ENCODE measurements at regions not wholly inside any gene's neighbourhood (a gene's known extent, or its start where the extent isn't known, plus 50 kb on each side); places are given as distances from the start of the nearest gene placed in this dataset.

GRCh38 chr1:56213068-56213467 lies 366.3 kb downstream of the PLPP3 start:
- no peak overlapping the region for H4K5ac ChIP-seq (ENCODE audit: insufficient read length, low read depth, low read length)
- no peak overlapping the region for H2BK20ac ChIP-seq (ENCODE audit: low read length)
- no peaks in the 10 kb centered on the region for H3K9me3 ChIP-seq (ENCODE audit: insufficient read depth in 2 of 2, low read depth in 1 of 2, low read length in 1 of 2)
- no peaks in the 10 kb centered on the region for H3K79me1 ChIP-seq (ENCODE audit: low read depth, low read length)
- no peak overlapping the region for H2BK5ac ChIP-seq (ENCODE audit: low read depth, low read length)
- no peak overlapping the region for H4K91ac ChIP-seq (replicated peaks; ENCODE audit: insufficient read length, low read length)
- H3K27me3 ChIP-seq (replicated peaks in 1 of 4; ENCODE audit: control insufficient read depth in 3 of 4, extremely low read depth in 1 of 4, insufficient read depth in 3 of 4, low read length in 3 of 4), result no peaks in the 10 kb centered on the region; a peak in 1 of 7 replicates
- H3K4ac ChIP-seq (replicated peaks; ENCODE audit: insufficient read length, low read depth, low read length), result no peak overlapping the region
- H3K4me2 ChIP-seq (ENCODE audit: insufficient read depth in 1 of 2, low read depth in 2 of 2, low read length in 2 of 2), result no peak overlapping the region
- no peak overlapping the region for H2BK120ac ChIP-seq (replicated peaks; ENCODE audit: low read depth, low read length)
- no peak overlapping the region for H3K9ac ChIP-seq (replicated peaks in 1 of 4; ENCODE audit: extremely low read depth in 1 of 4, low read depth in 3 of 4, low read length in 3 of 4)
- no peak overlapping the region for H3K27ac ChIP-seq (ENCODE audit: low read depth, low read length)
- no peaks in the 10 kb centered on the region for H3K23me2 ChIP-seq (ENCODE audit: low read depth, low read length)
- H3K56ac ChIP-seq (replicated peaks; ENCODE audit: insufficient read length, low read depth, low read length), result no peak overlapping the region
- no peak overlapping the region for H3K18ac ChIP-seq (ENCODE audit: extremely low read depth, low read length)
- H3K36me3 ChIP-seq (ENCODE audit: control insufficient read depth in 2 of 4, insufficient read depth in 4 of 4, low read length in 3 of 4), result no peaks in the 10 kb centered on the region
- POLR2A ChIA-PET (ENCODE audit: partially characterized antibody), result no interaction called here
- no peak overlapping the region for H3K14ac ChIP-seq (ENCODE audit: insufficient read length)
- H2AK5ac ChIP-seq (ENCODE audit: low read depth, low read length), result no peak overlapping the region
- no peak for DNase-seq (ENCODE audit: low read depth in 1 of 2, low spot score in 2 of 2)
- no peak overlapping the region for H3K23ac ChIP-seq (ENCODE audit: insufficient read length)
- no peaks in the 10 kb centered on the region for H3K79me2 ChIP-seq (ENCODE audit: control insufficient read depth in 1 of 2, insufficient read depth in 2 of 2, low read length in 2 of 2)
- no peak for TF ChIP-seq POU5F1 (IDR thresholded peaks at IDR 0.05; ENCODE audit: low read depth, low read length)
- TF ChIP-seq POLR2A (IDR thresholded peaks at IDR 0.05; ENCODE audit: control extremely low read depth in 1 of 2, low read depth in 2 of 2, low read length in 2 of 2), result no peak
- no peak for TF ChIP-seq SIN3A (conservative IDR thresholded peaks at IDR 0.05 in 1 of 2, IDR thresholded peaks at IDR 0.05 in 1 of 2; ENCODE audit: low read depth in 1 of 2, low read length in 2 of 2)
- no peak for TF ChIP-seq TBP (IDR thresholded peaks at IDR 0.05; ENCODE audit: low read depth, low read length)
- no peak for TF ChIP-seq RAD21 (IDR thresholded peaks at IDR 0.05 in 1 of 2, conservative IDR thresholded peaks at IDR 0.05 in 1 of 2; ENCODE audit: low read depth in 2 of 2, low read length in 2 of 2)
- TF ChIP-seq CEBPB (IDR thresholded peaks at IDR 0.05; ENCODE audit: low read depth, low read length), result no peak
- no peak for TF ChIP-seq CTBP2 (IDR thresholded peaks at IDR 0.05; ENCODE audit: borderline replicate concordance, insufficient read depth, insufficient read length, low read length)
- TF ChIP-seq SP1 (IDR thresholded peaks at IDR 0.05; ENCODE audit: low read depth, low read length), result no peak
- no peak for TF ChIP-seq YY1 (IDR thresholded peaks at IDR 0.05; ENCODE audit: low read depth, low read length)
- no peak for TF ChIP-seq NRF1 (IDR thresholded peaks at IDR 0.05; ENCODE audit: low read depth, low read length)
- no peak for TF ChIP-seq GABPA (IDR thresholded peaks at IDR 0.05; ENCODE audit: borderline replicate concordance, insufficient read depth, low read length)
- TF ChIP-seq GTF2F1 (IDR thresholded peaks at IDR 0.05; ENCODE audit: borderline replicate concordance, low read depth, low read length), result no peak
- no peak for TF ChIP-seq E2F6 (IDR thresholded peaks at IDR 0.05)
- TF ChIP-seq PHF8 (conservative IDR thresholded peaks at IDR 0.05; ENCODE audit: low read depth, low read length), result no peak
- TF ChIP-seq SP2 (IDR thresholded peaks at IDR 0.05; ENCODE audit: low read length), result no peak
- CTCF ChIA-PET (ENCODE audit: partially characterized antibody), result interaction anchor here (1.0 to 1.1 kb wide), 2 partner anchors 187 to 349 kb away, joined by 3 read pairs; no protein-coding TSS in a partner anchor
- no peak overlapping the region for H2BK15ac ChIP-seq (ENCODE audit: low read length)
- no peak for FAIRE-seq
- H2BK12ac ChIP-seq (ENCODE audit: low read depth, low read length), result no peak overlapping the region
- H4K20me1 ChIP-seq (replicated peaks in 1 of 2; ENCODE audit: control insufficient read depth in 1 of 2, insufficient read depth in 2 of 2, low read length in 2 of 2), result no peaks in the 10 kb centered on the region
- no peak overlapping the region for H3K4me3 ChIP-seq (ENCODE audit: extremely low read depth in 1 of 4, insufficient read depth in 2 of 4, low read depth in 3 of 4, low read length in 4 of 4)
- no peak overlapping the region for H2AFZ ChIP-seq (ENCODE audit: low read length)
- H4K8ac ChIP-seq (ENCODE audit: extremely low read depth, insufficient read depth, low read length), result no peak overlapping the region
- no peaks in the 10 kb centered on the region for H3K4me1 ChIP-seq (replicated peaks in 1 of 4; ENCODE audit: control insufficient read depth in 3 of 4, insufficient read depth in 4 of 4, low read length in 3 of 4)
